T-helper 1 cell treated with Interleukin-12 subunit alpha and Interleukin-12 subunit beta and Interleukin-4 antibody, amounts not matched to agents 30 μg/mL and 1 μg/mL, for 36 hours (primary cell): ENCODE measurements at regions not wholly inside any gene's neighbourhood (a gene's known extent, or its start where the extent isn't known, plus 50 kb on each side); places are given as distances from the start of the nearest gene placed in this dataset.

ENCODE experiments used
- H3K27ac Mint-ChIP-seq: one replicate; pipeline ENCODE4 v1.8.0; 2021; ENCODE audit warnings: mild to moderate bottlenecking, mixed read lengths
- H3K27me3 Mint-ChIP-seq: one replicate; pipeline ENCODE4 v1.8.0; 2021; ENCODE audit warnings: low read depth, mixed read lengths
- H3K36me3 Mint-ChIP-seq: one replicate; pipeline ENCODE4 v1.8.0; 2021; ENCODE audit warnings: low read depth, mixed read lengths
- H3K4me1 Mint-ChIP-seq: one replicate; pipeline ENCODE4 v1.8.0; 2021; ENCODE audit warnings: low read depth, mixed read lengths
- H3K4me3 Mint-ChIP-seq: one replicate; pipeline ENCODE4 v1.8.0; 2021; ENCODE audit warnings: mild to moderate bottlenecking, moderate library complexity, mixed read lengths
- H3K9me3 Mint-ChIP-seq: one replicate; pipeline ENCODE4 v1.8.0; 2021; ENCODE audit warnings: mixed read lengths

GRCh38 chr19:34835631-34836351, 62.8 kb upstream of the ZNF599 start:
- Mint-ChIP-seq H3K4me1 (peaks cover 6% of the 10 kb centered on the region), H3K36me3 (no peaks in the 10 kb centered on the region), H3K27me3 (peaks cover 4% of the 10 kb centered on the region), H3K4me3 (no peak overlapping the region), H3K27ac (no peak overlapping the region), H3K9me3 (no peaks in the 10 kb centered on the region)

- Mint-ChIP-seq H3K4me1 (peaks cover 6% of the 10 kb centered on the region), H3K27ac (no peak overlapping the region), H3K9me3 (no peaks in the 10 kb centered on the region), H3K27me3 (peaks cover 4% of the 10 kb centered on the region), H3K36me3 (no peaks in the 10 kb centered on the region), H3K4me3 (no peak overlapping the region)
These were observed 61.6 kb upstream of the ZNF599 start for GRCh38 chr19:34834472-34835061.

GRCh38 chr19:34832581-34833112, 59.6 kb upstream of the ZNF599 start:
- H3K9me3 Mint-ChIP-seq: no peaks in the 10 kb centered on the region
- H3K4me3 Mint-ChIP-seq: no peak overlapping the region
- no peaks in the 10 kb centered on the region for H3K36me3 Mint-ChIP-seq
- no peak overlapping the region for H3K27ac Mint-ChIP-seq
- H3K27me3 Mint-ChIP-seq: no peaks in the 10 kb centered on the region
- H3K4me1 Mint-ChIP-seq: no peaks in the 10 kb centered on the region

GRCh38 chr19:34831714-34832113, 58.7 kb upstream of the ZNF599 start:
- Mint-ChIP-seq H3K27me3 (no peaks in the 10 kb centered on the region), H3K4me3 (no peak overlapping the region), H3K36me3 (no peaks in the 10 kb centered on the region), H3K4me1 (no peaks in the 10 kb centered on the region), H3K9me3 (no peaks in the 10 kb centered on the region), H3K27ac (no peak overlapping the region)

DNA sequence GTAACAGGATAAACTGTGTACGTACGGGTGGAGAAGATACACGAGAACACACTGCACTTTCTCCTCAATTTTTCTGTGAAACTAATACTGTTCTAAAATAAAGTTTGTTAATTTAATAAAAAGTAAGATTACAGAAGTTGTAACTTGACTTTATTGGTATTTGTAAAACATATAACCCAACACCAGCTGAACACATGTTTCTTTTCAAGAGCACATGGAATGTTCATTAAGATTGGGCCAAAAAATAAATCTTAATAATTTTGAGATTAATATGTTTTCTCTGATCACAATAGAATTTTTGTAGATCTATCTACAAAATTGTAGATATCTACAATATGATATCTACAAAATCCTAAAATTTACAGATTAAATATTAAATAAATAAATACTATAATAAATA, 55.1 kb upstream of the ZNF599 start:
- no peaks in the 10 kb centered on the region for H3K4me1 Mint-ChIP-seq
- no peaks in the 10 kb centered on the region for H3K9me3 Mint-ChIP-seq
- H3K36me3 Mint-ChIP-seq: no peaks in the 10 kb centered on the region
- no peaks in the 10 kb centered on the region for H3K27me3 Mint-ChIP-seq
- H3K4me3 Mint-ChIP-seq: no peak overlapping the region
- H3K27ac Mint-ChIP-seq: no peak overlapping the region

DNA sequence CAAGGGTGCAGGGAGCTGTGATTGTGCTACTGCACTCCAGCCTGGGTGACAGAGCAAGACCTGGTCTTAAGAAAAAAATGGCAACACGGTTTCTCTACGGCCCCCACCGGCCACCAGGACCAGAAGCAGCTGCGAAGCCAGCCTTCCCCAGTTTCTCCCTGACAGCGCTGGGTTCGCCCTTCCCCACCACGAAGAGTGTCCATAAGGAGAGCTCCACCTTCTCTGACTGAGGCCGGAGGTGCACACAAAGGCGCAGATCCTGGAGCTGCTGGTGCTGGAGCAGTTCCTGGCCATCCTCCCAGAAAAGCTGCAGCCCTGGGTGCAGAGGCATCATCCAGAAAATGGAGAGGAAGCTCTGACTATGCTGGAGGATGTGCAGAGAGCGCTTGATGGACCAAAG, 52.2 kb upstream of the ZNF599 start:
- no peaks in the 10 kb centered on the region for H3K27me3 Mint-ChIP-seq
- no peaks in the 10 kb centered on the region for H3K36me3 Mint-ChIP-seq
- H3K4me3 Mint-ChIP-seq: no peak overlapping the region
- peaks cover 2% of the 10 kb centered on the region for H3K9me3 Mint-ChIP-seq
- H3K27ac Mint-ChIP-seq: no peak overlapping the region
- no peaks in the 10 kb centered on the region for H3K4me1 Mint-ChIP-seq

- Mint-ChIP-seq H3K9me3 (peaks cover 6% of the 10 kb centered on the region), H3K4me1 (no peaks in the 10 kb centered on the region), H3K4me3 (no peak overlapping the region), H3K36me3 (no peaks in the 10 kb centered on the region), H3K27ac (no peak overlapping the region), H3K27me3 (no peaks in the 10 kb centered on the region)
These were observed 51.7 kb upstream of the ZNF599 start for GRCh38 chr19:34824686-34825085.
